ENCODE measurements at regions not wholly inside any gene's neighbourhood (a gene's known extent, or its start where the extent isn't known, plus 50 kb on each side); places are given as distances from the start of the nearest gene placed in this dataset.

- TF ChIP-seq CTCF (IDR thresholded peaks at IDR 0.05) = no peak
- Histone ChIP-seq H3K36me3 (no peaks in the 10 kb centered on the region), H3K4me1 (no peaks in the 10 kb centered on the region), H3K9me3 (no peaks in the 10 kb centered on the region), H3K27ac (no peak overlapping the region), H3K27me3 (no peaks in the 10 kb centered on the region), H3K4me3 (no peak overlapping the region), H3K9ac (ENCODE audit: low read depth in 2 of 2, low read length in 2 of 2) (no peak overlapping the region)
- DNase-seq = no peak
- intact Hi-C loops (cut with DNase I) = no loop called here
Observed at GRCh38 chr10:6660460-6660859, 80.4 kb upstream of the PRKCQ start.

GRCh38 chr10:6659451-6659850 lies 79.4 kb upstream of the PRKCQ start:
- DNase-seq = no peak
- Histone ChIP-seq H3K27me3 (no peaks in the 10 kb centered on the region), H3K4me3 (no peak overlapping the region), H3K36me3 (no peaks in the 10 kb centered on the region), H3K9ac (ENCODE audit: low read depth in 2 of 2, low read length in 2 of 2) (no peak overlapping the region), H3K9me3 (no peaks in the 10 kb centered on the region), H3K4me1 (no peaks in the 10 kb centered on the region), H3K27ac (no peak overlapping the region)
- TF ChIP-seq CTCF (IDR thresholded peaks at IDR 0.05) = no peak
- intact Hi-C loops (cut with DNase I) = no loop called here

- no peaks in the 10 kb centered on the region for H3K36me3 ChIP-seq
- H3K9ac ChIP-seq (ENCODE audit: low read depth in 2 of 2, low read length in 2 of 2) = no peak overlapping the region
- H3K27me3 ChIP-seq = no peaks in the 10 kb centered on the region
- H3K4me3 ChIP-seq = no peak overlapping the region
- no peak for TF ChIP-seq CTCF (IDR thresholded peaks at IDR 0.05)
- H3K27ac ChIP-seq = no peak overlapping the region
- no peak for DNase-seq
- H3K9me3 ChIP-seq = no peaks in the 10 kb centered on the region
- H3K4me1 ChIP-seq = no peaks in the 10 kb centered on the region
- intact Hi-C loops (cut with DNase I) = no loop called here
Observed at GRCh38 chr10:6657669-6658068, 77.6 kb upstream of the PRKCQ start.

GRCh38 chr10:6657196-6657595 lies 77.1 kb upstream of the PRKCQ start:
- TF ChIP-seq CTCF (IDR thresholded peaks at IDR 0.05) = no peak
- no peak for DNase-seq
- Histone ChIP-seq H3K9ac (ENCODE audit: low read depth in 2 of 2, low read length in 2 of 2) (no peak overlapping the region), H3K36me3 (no peaks in the 10 kb centered on the region), H3K4me1 (no peaks in the 10 kb centered on the region), H3K4me3 (no peak overlapping the region), H3K27me3 (no peaks in the 10 kb centered on the region), H3K9me3 (no peaks in the 10 kb centered on the region), H3K27ac (no peak overlapping the region)
- intact Hi-C loops (cut with DNase I) = no loop called here

- intact Hi-C loops (cut with DNase I) = no loop called here
- no peak overlapping the region for H3K4me3 ChIP-seq
- no peak for DNase-seq
- no peak overlapping the region for H3K27ac ChIP-seq
- TF ChIP-seq CTCF (IDR thresholded peaks at IDR 0.05) = no peak
- no peak overlapping the region for H3K9ac ChIP-seq (ENCODE audit: low read depth in 2 of 2, low read length in 2 of 2)
- no peaks in the 10 kb centered on the region for H3K9me3 ChIP-seq
- no peaks in the 10 kb centered on the region for H3K27me3 ChIP-seq
- no peaks in the 10 kb centered on the region for H3K4me1 ChIP-seq
- no peaks in the 10 kb centered on the region for H3K36me3 ChIP-seq
Observed at GRCh38 chr10:6654571-6654970, 74.5 kb upstream of the PRKCQ start.

- Histone ChIP-seq H3K9ac (ENCODE audit: low read depth in 2 of 2, low read length in 2 of 2) (no peak overlapping the region), H3K9me3 (no peaks in the 10 kb centered on the region), H3K4me1 (no peaks in the 10 kb centered on the region), H3K4me3 (no peak overlapping the region), H3K36me3 (no peaks in the 10 kb centered on the region), H3K27me3 (no peaks in the 10 kb centered on the region), H3K27ac (no peak overlapping the region)
- intact Hi-C loops (cut with DNase I) = no loop called here
- no peak for DNase-seq
- TF ChIP-seq CTCF (IDR thresholded peaks at IDR 0.05) = no peak
Observed at GRCh38 chr10:6650586-6650985, 70.5 kb upstream of the PRKCQ start.
